Common myeloid progenitor, CD34-positive (primary cell): ENCODE measurements at regions not wholly inside any gene's neighbourhood (a gene's known extent, or its start where the extent isn't known, plus 50 kb on each side); places are given as distances from the start of the nearest gene placed in this dataset.
A peak's percentile ranks its signal among the peaks of the same experiment; 100 is the strongest.

Experiments used
- CTCF ChIA-PET: fragments of 350-600 bp; sonication (Branson Sonifier 250); formaldehyde crosslinking; loops from one replicate; lab custom pipeline; 2021; ENCODE audit warnings: antibody characterized with exemption; lab: Charles Lee
- POLR2A ChIA-PET: fragments of 350-600 bp; sonication (Branson Sonifier 250); formaldehyde crosslinking; loops from one replicate; lab custom pipeline; 2021; ENCODE audit warnings: antibody characterized with exemption; lab: Charles Lee
- DNase-seq, 3 donors: peaks; one replicate each; pipeline versions ENCODE4 v3.0.0 to v3.0.0-alpha.2; 2013
- H3K27ac ChIP-seq, 2 experiments: 1 replicate in 1 of 2; 2 replicates in 1 of 2; pipeline ENCODE4 v1.7.0; 2013; ENCODE audit warnings: inconsistent platforms in 2 of 2, low read length in 2 of 2, mild to moderate bottlenecking in 2 of 2, low read depth in 1 of 2, moderate library complexity in 1 of 2; ENCODE audit not compliant: severe bottlenecking in 2 of 2, insufficient read depth in 1 of 2, poor library complexity in 1 of 2
- H3K27me3 ChIP-seq, 5 experiments: replicated peaks in 2 of 5; 1 replicate in 3 of 5; 2 replicates in 2 of 5; pipeline versions ENCODE4 v1.6.1 to v1.7.0; 2013; ENCODE audit warnings: low read length in 4 of 5, mild to moderate bottlenecking in 2 of 5, moderate library complexity in 2 of 5, inconsistent platforms in 1 of 5; ENCODE audit not compliant: insufficient read depth in 5 of 5, control insufficient read depth in 4 of 5
- H3K36me3 ChIP-seq, 4 experiments: 1 replicate in 2 of 4; 2 replicates in 2 of 4; pipeline versions ENCODE4 v1.6.1 to v1.7.0; 2013; ENCODE audit warnings: low read length in 3 of 4, control low read depth in 1 of 4, mild to moderate bottlenecking in 1 of 4; ENCODE audit not compliant: control insufficient read depth in 4 of 4, insufficient read depth in 4 of 4
- H3K4me1 ChIP-seq, 4 experiments: 1 replicate in 3 of 4; 2 replicates in 1 of 4; pipeline versions ENCODE4 v1.6.1 to v1.7.1; 2013; ENCODE audit warnings: low read length in 3 of 4, mild to moderate bottlenecking in 3 of 4, control low read depth in 1 of 4, inconsistent platforms in 1 of 4, moderate library complexity in 1 of 4; ENCODE audit not compliant: control insufficient read depth in 4 of 4, insufficient read depth in 4 of 4; ENCODE audit errors: control extremely low read depth in 1 of 4
- H3K4me3 ChIP-seq, 7 experiments: 1 replicate in 4 of 7; 2 replicates in 3 of 7; pipeline versions ENCODE4 v1.5.1 to v1.7.0; 2013; ENCODE audit warnings: mild to moderate bottlenecking in 7 of 7, low read length in 6 of 7, moderate library complexity in 6 of 7, inconsistent platforms in 2 of 7, low read depth in 2 of 7, control low read depth in 1 of 7; ENCODE audit not compliant: insufficient read depth in 4 of 7, control insufficient read depth in 1 of 7; ENCODE audit errors: extremely low read depth in 1 of 7
- H3K9me3 ChIP-seq, 5 experiments: 1 replicate in 4 of 5; 2 replicates in 1 of 5; pipeline versions ENCODE4 v1.6.1 to v1.7.1; 2013; ENCODE audit warnings: low read length in 4 of 5, mild to moderate bottlenecking in 2 of 5, inconsistent platforms in 1 of 5, low read depth in 1 of 5, moderate library complexity in 1 of 5; ENCODE audit not compliant: control insufficient read depth in 4 of 5, insufficient read depth in 2 of 5; ENCODE audit errors: control extremely low read depth in 1 of 5
- whole genome bisulfite sequencing: methylation state at CpG from one replicate; pipeline ENCODE4 v1.1.5; 2013; ENCODE audit not compliant: insufficient coverage; 5-methylcytosine and 5-hydroxymethylcytosine counted together

DNA sequence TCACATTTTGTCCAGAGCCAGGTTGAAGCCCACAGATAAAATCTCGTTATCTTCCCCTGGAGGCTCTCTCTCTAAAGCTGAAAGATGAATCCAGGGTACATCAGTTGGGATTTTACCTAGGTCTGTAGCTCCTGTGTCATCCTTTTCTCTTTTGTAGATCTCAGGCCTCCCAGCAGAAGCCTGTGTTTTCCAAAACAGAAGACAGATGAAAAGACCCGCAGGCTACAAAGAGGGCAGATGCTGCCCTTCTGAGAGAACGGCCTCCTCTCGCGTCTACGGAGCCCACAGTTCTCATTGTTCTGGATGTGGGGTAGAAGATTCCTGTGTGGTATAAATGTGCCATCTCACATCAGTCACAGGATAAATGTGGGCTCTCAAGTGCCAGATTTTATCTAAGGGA is 139.5 kb downstream of the SUCLG1 start:
- Histone ChIP-seq H3K36me3 (no peaks in the 10 kb centered on the region), H3K4me3 (no peak overlapping the region), H3K27me3 (peaks cover 0 to 8% (median 2%) of the 10 kb centered on the region in 5 experiments), H3K4me1 (no peaks in the 10 kb centered on the region), H3K27ac (no peak overlapping the region), H3K9me3 (no peaks in the 10 kb centered on the region)
- ChIA-PET POLR2A (no interaction called here), CTCF (interaction anchor here (1.5 kb wide), 1 partner anchor 20 kb away, joined by 4 read pairs; no protein-coding TSS in a partner anchor)
- no peak for DNase-seq
- whole genome bisulfite sequencing = 79% methylated on average over 6 of the region's 6 CpGs

DNA sequence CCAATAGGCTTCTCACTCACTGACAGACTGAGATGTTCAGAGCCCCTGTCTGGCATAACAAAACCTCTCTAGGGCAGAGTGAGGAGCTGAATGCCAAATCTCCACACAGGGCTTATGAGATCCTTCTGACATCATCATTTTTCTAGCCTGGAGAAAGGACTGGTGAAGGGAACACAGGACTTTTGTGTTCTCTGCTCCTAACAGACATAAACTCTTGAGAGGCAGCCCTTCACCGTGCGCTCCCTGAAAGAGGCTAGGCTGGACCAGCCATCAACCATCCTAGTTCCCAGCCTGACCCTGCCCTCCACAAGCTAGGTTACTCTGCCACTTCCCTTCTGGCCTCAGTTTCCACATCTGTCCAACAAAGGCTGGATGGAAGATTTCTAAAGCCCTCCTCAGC is 141.9 kb downstream of the SUCLG1 start:
- CTCF ChIA-PET = interaction anchor here (1.3 kb wide), 1 partner anchor 19 kb away, joined by 3 read pairs; no protein-coding TSS in a partner anchor
- H3K27me3 ChIP-seq = peaks cover 0 to 5% (median 0%) of the 10 kb centered on the region in 5 experiments
- no peak overlapping the region for H3K4me3 ChIP-seq
- no peaks in the 10 kb centered on the region for H3K9me3 ChIP-seq
- H3K27ac ChIP-seq = no peak overlapping the region
- POLR2A ChIA-PET = no interaction called here
- no peaks in the 10 kb centered on the region for H3K36me3 ChIP-seq
- H3K4me1 ChIP-seq = no peaks in the 10 kb centered on the region
- WGBS = no CpG with 5 or more reads among the region's 2 CpGs
- no peak for DNase-seq

DNA sequence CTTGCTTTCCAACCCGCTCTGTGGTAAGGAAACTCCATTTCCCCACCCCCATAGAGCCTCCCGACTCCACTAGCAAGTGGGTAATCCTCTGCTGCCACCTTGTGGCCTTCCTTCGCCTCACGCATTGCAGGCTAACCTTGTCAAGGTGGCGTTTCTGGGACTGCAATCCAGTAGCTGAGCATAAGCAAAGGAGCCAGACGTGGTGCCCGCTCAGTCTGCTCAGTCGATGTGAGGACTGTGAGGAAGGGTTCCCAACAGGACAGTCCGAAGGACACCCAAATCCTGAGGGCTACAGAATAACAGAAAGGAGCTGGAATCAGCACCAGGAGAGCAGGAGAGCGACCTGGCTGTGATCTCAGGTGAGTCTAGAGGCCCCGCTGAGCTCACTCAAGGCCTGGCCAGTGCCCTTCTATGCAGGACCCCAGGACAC is 144.2 kb downstream of the SUCLG1 start:
- Histone ChIP-seq H3K9me3 (no peaks in the 10 kb centered on the region), H3K4me3 (no peak overlapping the region), H3K27ac (no peak overlapping the region), H3K36me3 (no peaks in the 10 kb centered on the region), H3K27me3 (peaks cover 0 to 5% (median 0%) of the 10 kb centered on the region in 5 experiments), H3K4me1 (no peaks in the 10 kb centered on the region)
- CTCF ChIA-PET = interaction anchor here (0.6 to 5.8 kb wide), 12 partner anchors 10 to 477 kb away, joined by 3 to 30 read pairs (median 4); no protein-coding TSS in a partner anchor
- WGBS = 24% methylated on average over 11 of the region's 11 CpGs
- POLR2A ChIA-PET = no interaction called here
- peak; percentile 74 to 85 (median 77) for DNase-seq

DNA sequence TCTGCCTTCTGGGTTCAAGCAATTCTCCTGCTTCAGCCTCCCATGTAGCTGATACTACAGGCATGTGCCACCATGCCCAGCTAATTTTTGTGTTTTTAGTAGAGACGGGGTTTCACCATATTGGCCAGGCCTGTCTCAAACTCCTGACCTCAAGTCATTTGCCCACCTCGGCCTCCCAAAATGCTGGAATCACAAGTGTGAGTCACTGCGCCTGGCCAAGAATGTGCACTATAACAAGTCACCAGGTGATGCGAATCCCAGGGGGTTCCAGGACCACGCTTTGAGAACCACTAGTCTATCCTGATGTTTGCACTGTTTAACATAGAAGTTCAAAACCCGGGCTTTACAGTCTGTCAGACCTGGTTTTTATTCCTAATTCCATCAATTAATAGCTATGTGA is 144.8 kb downstream of the SUCLG1 start:
- Histone ChIP-seq H3K27ac (no peak overlapping the region), H3K36me3 (no peaks in the 10 kb centered on the region), H3K27me3 (peaks cover 0 to 5% (median 0%) of the 10 kb centered on the region in 5 experiments), H3K4me1 (no peaks in the 10 kb centered on the region), H3K9me3 (no peaks in the 10 kb centered on the region), H3K4me3 (no peak overlapping the region)
- POLR2A ChIA-PET = no interaction called here
- 100% methylated on average over 4 of the region's 6 CpGs for WGBS
- no peak for DNase-seq
- CTCF ChIA-PET = interaction anchor here (1.0 to 5.8 kb wide), 8 partner anchors 10 to 476 kb away, joined by 3 to 30 read pairs (median 4); no protein-coding TSS in a partner anchor

DNA sequence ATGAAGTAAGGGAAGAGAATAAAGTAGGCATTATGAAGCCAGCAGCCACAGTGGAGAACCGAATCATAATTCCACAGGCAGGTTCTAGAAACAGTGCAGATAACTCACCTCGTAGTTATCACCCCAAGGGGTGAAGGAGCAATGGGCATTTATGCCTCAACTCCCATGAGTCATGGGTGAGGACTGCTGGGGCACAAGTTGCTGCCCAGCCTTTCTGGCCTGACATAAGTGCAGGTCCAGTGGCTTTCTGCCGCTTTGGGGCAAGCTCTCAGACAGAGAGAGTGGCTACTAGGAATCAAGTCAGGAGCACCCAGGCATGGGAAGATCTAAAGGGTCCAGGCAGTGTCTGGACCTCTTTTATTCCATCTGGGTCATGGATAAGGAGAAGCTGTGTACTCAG is 149.8 kb downstream of the SUCLG1 start:
- WGBS = 98% methylated on average over 3 of the region's 3 CpGs
- H3K9me3 ChIP-seq = peaks cover 0 to 13% (median 2%) of the 10 kb centered on the region in 5 experiments
- CTCF ChIA-PET = no interaction called here
- POLR2A ChIA-PET = no interaction called here
- peaks cover 0 to 5% (median 0%) of the 10 kb centered on the region in 5 experiments for H3K27me3 ChIP-seq
- no peaks in the 10 kb centered on the region for H3K36me3 ChIP-seq
- no peak overlapping the region for H3K4me3 ChIP-seq
- no peak overlapping the region for H3K27ac ChIP-seq
- no peak for DNase-seq
- H3K4me1 ChIP-seq = no peaks in the 10 kb centered on the region

DNA sequence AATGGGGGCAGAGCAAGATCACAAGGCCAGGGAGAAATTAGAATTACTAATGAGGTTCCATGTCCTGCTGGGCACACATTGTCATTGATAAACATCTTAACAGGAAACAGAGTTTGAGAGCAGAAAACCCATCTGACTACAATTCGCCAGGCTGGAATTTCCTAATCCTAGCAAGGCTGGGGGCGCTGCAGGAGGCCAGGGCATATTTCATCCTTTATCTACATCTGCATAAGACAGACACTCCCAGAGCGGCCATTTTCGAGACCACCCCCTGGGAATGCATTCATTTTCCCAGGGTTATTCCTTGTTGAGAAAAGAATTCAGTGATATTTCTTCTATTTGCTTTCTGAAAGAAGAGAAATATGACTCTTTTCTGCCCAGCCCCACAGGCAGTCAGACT is 152.7 kb downstream of the SUCLG1 start:
- Histone ChIP-seq H3K27ac (no peak overlapping the region), H3K9me3 (peaks cover 0 to 13% (median 2%) of the 10 kb centered on the region in 5 experiments), H3K4me3 (no peak overlapping the region), H3K36me3 (no peaks in the 10 kb centered on the region), H3K4me1 (no peaks in the 10 kb centered on the region), H3K27me3 (peaks cover 0 to 5% (median 0%) of the 10 kb centered on the region in 5 experiments)
- POLR2A ChIA-PET = no interaction called here
- 84% methylated on average over 4 of the region's 4 CpGs for WGBS
- CTCF ChIA-PET = interaction anchor here (4.0 kb wide), 1 partner anchor 8 kb away, joined by 30 read pairs; no protein-coding TSS in a partner anchor
- peak in 1 of 3 donors; percentile 4 for DNase-seq

DNA sequence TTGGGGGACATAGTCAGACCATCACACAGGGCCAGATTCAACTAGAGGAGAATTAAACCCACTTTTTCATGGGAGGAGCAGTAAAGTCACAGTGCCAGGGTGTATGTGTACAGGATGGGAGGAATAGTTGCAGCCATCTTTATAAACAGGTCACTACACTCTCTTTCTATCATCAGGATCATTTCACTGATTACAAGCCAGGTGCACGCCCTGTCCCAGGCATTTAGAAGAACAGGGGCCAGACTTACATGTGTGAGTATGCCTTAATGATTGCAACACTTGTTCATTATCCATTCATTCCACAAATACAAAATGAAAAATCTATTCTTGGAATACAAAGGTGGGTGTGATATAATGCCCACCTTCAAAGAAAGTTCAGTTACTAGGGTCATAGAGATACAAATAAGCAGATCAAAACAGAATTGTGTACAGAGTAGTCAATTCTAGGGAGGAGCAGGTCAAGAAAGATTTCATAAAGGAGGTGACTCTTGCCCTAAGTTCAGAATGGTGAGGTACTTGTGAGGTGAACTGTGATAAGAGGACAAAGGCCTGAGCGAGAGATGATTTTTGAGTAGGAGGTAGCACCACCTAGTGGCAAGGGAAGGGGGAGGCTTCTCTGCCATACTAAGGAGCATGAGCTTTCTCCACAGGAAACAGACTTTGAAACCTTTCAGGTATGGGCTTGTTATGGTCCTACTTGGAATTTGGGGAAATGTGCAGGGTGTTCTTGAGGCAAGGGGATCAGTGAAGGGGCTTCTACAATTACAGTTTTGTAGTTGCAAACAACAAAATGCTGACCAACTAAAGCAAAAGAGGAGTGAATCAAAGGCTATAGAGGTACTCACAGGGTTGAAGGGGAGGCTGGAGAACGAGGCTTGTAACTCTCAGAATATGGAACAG is 156.3 kb downstream of the SUCLG1 start:
- peak; percentile 33 to 64 (median 55) for DNase-seq
- CTCF ChIA-PET = interaction anchor here (1.0 to 4.0 kb wide), 3 partner anchors 11 to 475 kb away, joined by 3 to 30 read pairs (median 4); no protein-coding TSS in a partner anchor
- Histone ChIP-seq H3K4me3 (no peak overlapping the region), H3K27ac (no peak overlapping the region), H3K27me3 (no peaks in the 10 kb centered on the region), H3K9me3 (peaks cover 0 to 13% (median 2%) of the 10 kb centered on the region in 5 experiments), H3K36me3 (no peaks in the 10 kb centered on the region), H3K4me1 (no peaks in the 10 kb centered on the region)
- POLR2A ChIA-PET = no interaction called here
- 43% methylated on average over 1 of the region's 3 CpGs for WGBS
